ENCODE measurements at regions not wholly inside any gene's neighbourhood (a gene's known extent, or its start where the extent isn't known, plus 50 kb on each side); places are given as distances from the start of the nearest gene placed in this dataset.

- TF ChIP-seq, protein P1, sequence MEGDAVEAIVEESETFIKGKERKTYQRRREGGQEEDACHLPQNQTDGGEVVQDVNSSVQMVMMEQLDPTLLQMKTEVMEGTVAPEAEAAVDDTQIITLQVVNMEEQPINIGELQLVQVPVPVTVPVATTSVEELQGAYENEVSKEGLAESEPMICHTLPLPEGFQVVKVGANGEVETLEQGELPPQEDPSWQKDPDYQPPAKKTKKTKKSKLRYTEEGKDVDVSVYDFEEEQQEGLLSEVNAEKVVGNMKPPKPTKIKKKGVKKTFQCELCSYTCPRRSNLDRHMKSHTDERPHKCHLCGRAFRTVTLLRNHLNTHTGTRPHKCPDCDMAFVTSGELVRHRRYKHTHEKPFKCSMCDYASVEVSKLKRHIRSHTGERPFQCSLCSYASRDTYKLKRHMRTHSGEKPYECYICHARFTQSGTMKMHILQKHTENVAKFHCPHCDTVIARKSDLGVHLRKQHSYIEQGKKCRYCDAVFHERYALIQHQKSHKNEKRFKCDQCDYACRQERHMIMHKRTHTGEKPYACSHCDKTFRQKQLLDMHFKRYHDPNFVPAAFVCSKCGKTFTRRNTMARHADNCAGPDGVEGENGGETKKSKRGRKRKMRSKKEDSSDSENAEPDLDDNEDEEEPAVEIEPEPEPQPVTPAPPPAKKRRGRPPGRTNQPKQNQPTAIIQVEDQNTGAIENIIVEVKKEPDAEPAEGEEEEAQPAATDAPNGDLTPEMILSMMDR (IDR thresholded peaks at IDR 0.05; ENCODE audit: low read length) = no peak
- no peak for TF ChIP-seq EZH2phosphoT487 (IDR thresholded peaks at IDR 0.05; ENCODE audit: low read length)
- TF ChIP-seq EZH2 (optimal IDR thresholded peaks at IDR 0.05; ENCODE audit: low read depth, low read length) = no peak
These were observed 144.1 kb upstream of the ST8SIA4 start for GRCh38 chr5:101047181-101047580.
